ENCODE measurements at regions not wholly inside any gene's neighbourhood (a gene's known extent, or its start where the extent isn't known, plus 50 kb on each side); places are given as distances from the start of the nearest gene placed in this dataset.

DNA sequence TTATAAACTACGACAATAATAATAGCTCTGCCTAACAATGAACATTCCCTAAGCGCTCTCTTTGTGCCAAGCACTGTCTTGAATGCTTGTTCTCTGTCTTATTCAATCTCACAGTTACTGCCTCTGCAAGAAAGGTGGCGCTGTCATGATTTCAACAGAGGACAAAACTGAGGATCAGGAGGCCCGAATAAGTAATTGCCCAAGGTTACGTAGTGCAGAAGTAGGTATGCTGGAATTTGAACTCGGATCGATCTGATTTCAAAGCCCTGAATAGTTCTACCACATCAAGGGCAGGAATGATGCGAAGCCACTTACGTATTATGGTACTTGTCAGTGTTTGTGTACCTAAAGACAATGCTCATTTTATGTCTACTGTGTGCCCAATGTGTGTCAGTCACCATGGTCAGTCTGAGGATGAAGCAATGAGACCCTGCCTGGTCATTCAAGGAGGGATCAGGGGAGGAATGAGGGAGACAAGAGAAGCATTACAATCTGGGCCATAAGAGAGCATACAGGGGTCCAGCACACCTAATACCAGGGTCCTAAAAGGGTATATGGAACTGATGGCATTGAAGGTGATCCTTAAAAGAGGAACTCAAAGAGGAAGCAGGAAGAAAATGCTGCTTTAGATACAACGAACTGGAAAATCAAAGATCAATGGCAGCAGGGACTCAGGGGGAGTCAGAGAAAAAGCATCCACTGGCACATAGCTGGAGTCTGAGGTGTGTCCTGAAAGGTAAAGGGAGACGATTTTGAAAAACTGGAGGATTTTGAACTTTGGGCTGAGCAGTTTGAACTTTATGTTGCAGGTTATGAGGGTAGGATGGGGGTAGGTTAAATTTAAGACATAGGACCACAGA lies 389.2 kb downstream of the PLPP3 start (continued):
- TF ChIP-seq KLF16 (CRISPR knock-in tag; IDR thresholded peaks at IDR 0.05) = peak in 1 of 2 experiments; percentile 95; a peak in 2 of 4 replicates
- TF ChIP-seq, protein P1, sequence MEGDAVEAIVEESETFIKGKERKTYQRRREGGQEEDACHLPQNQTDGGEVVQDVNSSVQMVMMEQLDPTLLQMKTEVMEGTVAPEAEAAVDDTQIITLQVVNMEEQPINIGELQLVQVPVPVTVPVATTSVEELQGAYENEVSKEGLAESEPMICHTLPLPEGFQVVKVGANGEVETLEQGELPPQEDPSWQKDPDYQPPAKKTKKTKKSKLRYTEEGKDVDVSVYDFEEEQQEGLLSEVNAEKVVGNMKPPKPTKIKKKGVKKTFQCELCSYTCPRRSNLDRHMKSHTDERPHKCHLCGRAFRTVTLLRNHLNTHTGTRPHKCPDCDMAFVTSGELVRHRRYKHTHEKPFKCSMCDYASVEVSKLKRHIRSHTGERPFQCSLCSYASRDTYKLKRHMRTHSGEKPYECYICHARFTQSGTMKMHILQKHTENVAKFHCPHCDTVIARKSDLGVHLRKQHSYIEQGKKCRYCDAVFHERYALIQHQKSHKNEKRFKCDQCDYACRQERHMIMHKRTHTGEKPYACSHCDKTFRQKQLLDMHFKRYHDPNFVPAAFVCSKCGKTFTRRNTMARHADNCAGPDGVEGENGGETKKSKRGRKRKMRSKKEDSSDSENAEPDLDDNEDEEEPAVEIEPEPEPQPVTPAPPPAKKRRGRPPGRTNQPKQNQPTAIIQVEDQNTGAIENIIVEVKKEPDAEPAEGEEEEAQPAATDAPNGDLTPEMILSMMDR (CRISPR knock-in tag; IDR thresholded peaks at IDR 0.05) = peak; percentile 86
- TF ChIP-seq ZNF792 (CRISPR knock-in tag; IDR thresholded peaks at IDR 0.05) = peak; percentile 83
- no peak for TF ChIP-seq ZNF121 (CRISPR knock-in tag; IDR thresholded peaks at IDR 0.05)
- TF ChIP-seq, protein P2, sequence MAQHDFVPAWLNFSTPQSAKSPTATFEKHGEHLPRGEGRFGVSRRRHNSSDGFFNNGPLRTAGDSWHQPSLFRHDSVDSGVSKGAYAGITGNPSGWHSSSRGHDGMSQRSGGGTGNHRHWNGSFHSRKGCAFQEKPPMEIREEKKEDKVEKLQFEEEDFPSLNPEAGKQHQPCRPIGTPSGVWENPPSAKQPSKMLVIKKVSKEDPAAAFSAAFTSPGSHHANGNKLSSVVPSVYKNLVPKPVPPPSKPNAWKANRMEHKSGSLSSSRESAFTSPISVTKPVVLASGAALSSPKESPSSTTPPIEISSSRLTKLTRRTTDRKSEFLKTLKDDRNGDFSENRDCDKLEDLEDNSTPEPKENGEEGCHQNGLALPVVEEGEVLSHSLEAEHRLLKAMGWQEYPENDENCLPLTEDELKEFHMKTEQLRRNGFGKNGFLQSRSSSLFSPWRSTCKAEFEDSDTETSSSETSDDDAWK (CRISPR knock-in tag; IDR thresholded peaks at IDR 0.05) = no peak
- no peak for TF ChIP-seq CENPX (CRISPR knock-in tag; IDR thresholded peaks at IDR 0.05)
- no peak for TF ChIP-seq ZNF10 (CRISPR knock-in tag; IDR thresholded peaks at IDR 0.05; ENCODE audit: borderline replicate concordance, low read depth)
- TF ChIP-seq TARDBP (CRISPR knock-in tag; IDR thresholded peaks at IDR 0.05) = peak; percentile 23; the same call in 1 of the 2 replicates
- TF ChIP-seq CHD4 (IDR thresholded peaks at IDR 0.05; ENCODE audit: borderline replicate concordance, low read length) = no peak
- no peak; the same call in 1 of the 2 replicates for TF ChIP-seq CC2D1A (CRISPR knock-in tag; IDR thresholded peaks at IDR 0.05)
- TF ChIP-seq ZBED4 (CRISPR knock-in tag; IDR thresholded peaks at IDR 0.05; ENCODE audit: borderline replicate concordance) = 0 out of 2 replicates have a peak, but pooled peaks have one; percentile 46
- no peak for TF ChIP-seq ZNF549 (CRISPR knock-in tag; IDR thresholded peaks at IDR 0.05)
- TF ChIP-seq ZNF296 (CRISPR knock-in tag; conservative IDR thresholded peaks at IDR 0.05) = no peak
- TF ChIP-seq ARHGAP35 (CRISPR knock-in tag; IDR thresholded peaks at IDR 0.05; ENCODE audit: borderline replicate concordance) = 0 out of 2 replicates have a peak, but pooled peaks have one; percentile 50
- no peak for TF ChIP-seq ZBTB26 (CRISPR knock-in tag; IDR thresholded peaks at IDR 0.05; ENCODE audit: borderline replicate concordance)
- TF ChIP-seq MEIS2 (CRISPR knock-in tag; IDR thresholded peaks at IDR 0.05) = no peak; the same call in 1 of the 2 replicates
- TF ChIP-seq POLR2AphosphoS5 (IDR thresholded peaks at IDR 0.05; ENCODE audit: low read depth, low read length) = peak; percentile 71
- 0 out of 2 replicates have a peak, but pooled peaks have one; percentile 70 for TF ChIP-seq MXD4 (CRISPR knock-in tag; IDR thresholded peaks at IDR 0.05)
- TF ChIP-seq SNAI1 (CRISPR knock-in tag; IDR thresholded peaks at IDR 0.05; ENCODE audit: borderline replicate concordance) = no peak
- TF ChIP-seq ZMYM3 (CRISPR knock-in tag; IDR thresholded peaks at IDR 0.05) = peak; percentile 89; the same call in 1 of the 2 replicates
- no peak for TF ChIP-seq ZNF430 (CRISPR knock-in tag; IDR thresholded peaks at IDR 0.05)
- TF ChIP-seq ZNF598 (CRISPR knock-in tag; IDR thresholded peaks at IDR 0.05; ENCODE audit: borderline replicate concordance) = no peak
